Tibial nerve (tissue), 4 donors: ENCODE measurements at regions not wholly inside any gene's neighbourhood (a gene's known extent, or its start where the extent isn't known, plus 50 kb on each side); places are given as distances from the start of the nearest gene placed in this dataset.
"Not testable (repeated sequence)": the region's sequence is repeated elsewhere in the genome, so short reads cannot be mapped to it uniquely, and the experiment has no call there.

ENCODE experiments used
- DNase-seq, 2 donors: peaks; one replicate each; pipeline ENCODE4 v3.0.0-alpha.2; 2019; ENCODE audit warnings: low spot score in 2 of 2
- H3K27ac ChIP-seq, 4 donors: fragments of 200-600 bp; sonication (generic) in 3 of 4; one replicate each; pipeline ENCODE4 v1.5.1; 2017 to 2019; ENCODE audit warnings: mild to moderate bottlenecking in 1 of 4
- H3K27me3 ChIP-seq, 2 donors: fragments of 200-600 bp; sonication (generic) in 1 of 2; one replicate each; pipeline versions ENCODE4 v1.5.1 to v1.6.0; 2017 to 2019
- H3K36me3 ChIP-seq, 3 donors: fragments of 200-600 bp; sonication (generic); one replicate each; pipeline ENCODE4 v1.5.1; 2018 to 2019
- H3K4me1 ChIP-seq, 4 donors: fragments of 200-600 bp; sonication (generic) in 3 of 4; one replicate each; pipeline ENCODE4 v1.5.1; 2017 to 2019
- H3K4me3 ChIP-seq, 4 donors: fragments of 200-600 bp; sonication (generic) in 3 of 4; one replicate each; pipeline ENCODE4 v1.5.1; 2017 to 2019; ENCODE audit warnings: mild to moderate bottlenecking in 1 of 4, moderate library complexity in 1 of 4
- H3K9me3 ChIP-seq, 4 donors: fragments of 200-600 bp; sonication (generic) in 3 of 4; one replicate each; pipeline ENCODE4 v1.5.1; 2017 to 2019
- CTCF ChIP-seq, 5 experiments: fragments of 200-600 bp in 3 of 5; fragments of 450-650 bp in 2 of 5; sonication (generic) in 3 of 5; IDR thresholded peaks; one replicate each; pipeline ENCODE4 v1.5.1; 2016 to 2019; ENCODE audit warnings: antibody characterized with exemption in 5 of 5, mild to moderate bottlenecking in 3 of 5, moderate library complexity in 2 of 5
- EP300 ChIP-seq, 2 donors: sonication (generic); formaldehyde crosslinking; IDR thresholded peaks; one replicate each; pipeline ENCODE4 v1.6.1; 2017; ENCODE audit warnings: antibody characterized with exemption in 2 of 2, mild to moderate bottlenecking in 1 of 2
- POLR2A ChIP-seq, 2 donors: fragments of 450-650 bp; IDR thresholded peaks; one replicate each; pipeline ENCODE4 v1.6.1; 2017; ENCODE audit warnings: antibody characterized with exemption in 2 of 2, mild to moderate bottlenecking in 2 of 2, moderate library complexity in 2 of 2
- WGBS, 2 donors: methylation state at CpG; one replicate each; pipeline ENCODE4 v1.1.5; 2018; 5-methylcytosine and 5-hydroxymethylcytosine counted together

DNA sequence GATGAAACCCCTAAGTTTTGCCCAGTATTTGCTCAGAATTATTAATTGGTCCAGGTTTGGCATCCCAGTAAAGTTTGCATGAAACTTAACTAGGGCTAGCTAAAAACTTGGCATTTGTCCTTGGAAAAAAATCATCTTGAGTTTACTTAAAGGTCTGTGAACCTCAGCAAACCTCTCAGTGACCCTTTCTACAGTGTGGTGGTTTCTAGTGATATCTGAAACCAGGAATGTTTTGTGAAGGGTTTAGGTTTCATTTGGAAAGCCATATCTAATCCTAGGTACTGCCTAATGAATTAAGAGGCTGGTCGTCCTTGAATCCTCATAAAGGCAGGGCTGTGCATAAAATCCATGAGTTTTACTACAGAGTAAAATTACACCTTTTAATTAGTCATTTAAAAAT, 218.5 kb upstream of the ANKRD50 start:
- Histone ChIP-seq H3K4me3 (no peak overlapping the region), H3K36me3 (no peaks in the 10 kb centered on the region), H3K27me3 (no peaks in the 10 kb centered on the region), H3K4me1 (no peaks in the 10 kb centered on the region), H3K9me3 (no peaks in the 10 kb centered on the region), H3K27ac (no peak overlapping the region)
- WGBS, 2 donors = 58 to 65% methylated on average over 1 of the region's 1 CpG
- no peak for DNase-seq
- no peak for TF ChIP-seq EP300 (IDR thresholded peaks at IDR 0.05)
- TF ChIP-seq CTCF (IDR thresholded peaks at IDR 0.05) = no peak
- TF ChIP-seq POLR2A (IDR thresholded peaks at IDR 0.05) = no peak

DNA sequence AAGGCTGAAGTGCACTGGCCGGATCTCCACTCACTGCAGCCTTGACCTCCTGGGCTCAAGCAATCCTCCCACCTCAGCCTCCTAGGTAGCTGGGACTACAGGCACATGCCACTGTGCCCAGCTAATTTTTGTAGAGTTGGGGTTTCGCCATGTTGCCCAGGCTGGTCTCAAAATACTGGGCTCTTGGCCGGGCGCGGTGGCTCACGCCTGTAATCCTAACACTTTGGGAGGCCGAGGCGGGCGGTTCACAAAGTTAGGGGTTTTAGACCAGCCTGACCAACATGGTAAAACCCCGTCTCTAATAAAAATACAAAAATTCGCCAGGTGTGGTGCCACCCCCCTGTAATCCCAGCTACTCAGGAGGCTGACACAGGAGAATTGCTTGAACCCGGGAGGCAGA, 210.2 kb upstream of the ANKRD50 start:
- WGBS, 2 donors = 97 to 98% methylated on average over 12 of the region's 12 CpGs
- H3K27me3 ChIP-seq = not testable (repeated sequence)

DNA sequence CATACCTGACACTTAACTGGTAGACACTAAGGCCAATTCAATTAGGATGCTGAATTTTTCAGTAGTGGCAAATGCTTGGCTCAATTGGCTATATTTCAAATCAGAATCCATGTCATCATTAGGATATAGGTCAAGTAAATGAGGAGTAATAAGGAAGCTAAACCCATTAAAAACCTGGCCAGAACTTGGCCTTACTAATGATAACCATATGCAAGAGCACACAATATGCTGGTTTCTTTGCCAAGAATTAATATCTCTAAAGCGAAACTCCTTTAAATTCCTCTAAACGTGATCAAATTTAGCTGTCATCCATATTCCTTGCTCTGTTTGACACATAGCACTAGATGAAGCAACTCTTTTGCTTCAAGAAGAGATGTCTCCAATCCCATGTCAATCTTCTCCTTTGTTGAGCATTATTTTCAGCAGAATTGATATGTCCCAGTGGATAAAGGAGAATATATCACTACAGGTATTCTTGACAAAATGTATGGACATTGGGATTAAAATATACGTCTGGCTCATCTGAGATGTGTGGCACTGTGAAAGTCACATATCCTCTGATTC, 206.1 kb upstream of the ANKRD50 start:
- H3K9me3 ChIP-seq = peaks cover 0 to 4% (median 0%) of the 10 kb centered on the region in 4 donors
- DNase-seq = no peak
- WGBS, 2 donors = 63 to 78% methylated on average over 3 of the region's 3 CpGs
- H3K27ac ChIP-seq = no peak overlapping the region
- no peak for TF ChIP-seq POLR2A (IDR thresholded peaks at IDR 0.05)
- TF ChIP-seq EP300 (IDR thresholded peaks at IDR 0.05) = no peak
- no peak for TF ChIP-seq CTCF (IDR thresholded peaks at IDR 0.05)
- H3K36me3 ChIP-seq = no peaks in the 10 kb centered on the region
- H3K4me3 ChIP-seq = no peak overlapping the region
- H3K4me1 ChIP-seq = no peaks in the 10 kb centered on the region
- H3K27me3 ChIP-seq = no peaks in the 10 kb centered on the region

More for the DNA sequence above, 210.2 kb upstream of the ANKRD50 start:
- not testable (repeated sequence) for H3K36me3 ChIP-seq, H3K4me3 ChIP-seq, DNase-seq, H3K9me3 ChIP-seq, H3K4me1 ChIP-seq, H3K27ac ChIP-seq

- Histone ChIP-seq H3K4me3 (no peak overlapping the region), H3K27me3 (no peaks in the 10 kb centered on the region), H3K27ac (no peak overlapping the region), H3K36me3 (no peaks in the 10 kb centered on the region), H3K9me3 (peaks cover 0 to 29% (median 6%) of the 10 kb centered on the region in 4 donors), H3K4me1 (no peaks in the 10 kb centered on the region)
- no peak for DNase-seq
- TF ChIP-seq EP300 (IDR thresholded peaks at IDR 0.05) (no peak), POLR2A (IDR thresholded peaks at IDR 0.05) (no peak), CTCF (IDR thresholded peaks at IDR 0.05) (no peak)
- WGBS, 2 donors = 82 to 83% methylated on average over 1 of the region's 1 CpG
Measured at GRCh38 chr4:124915073-124915472, 202.5 kb upstream of the ANKRD50 start.

DNA sequence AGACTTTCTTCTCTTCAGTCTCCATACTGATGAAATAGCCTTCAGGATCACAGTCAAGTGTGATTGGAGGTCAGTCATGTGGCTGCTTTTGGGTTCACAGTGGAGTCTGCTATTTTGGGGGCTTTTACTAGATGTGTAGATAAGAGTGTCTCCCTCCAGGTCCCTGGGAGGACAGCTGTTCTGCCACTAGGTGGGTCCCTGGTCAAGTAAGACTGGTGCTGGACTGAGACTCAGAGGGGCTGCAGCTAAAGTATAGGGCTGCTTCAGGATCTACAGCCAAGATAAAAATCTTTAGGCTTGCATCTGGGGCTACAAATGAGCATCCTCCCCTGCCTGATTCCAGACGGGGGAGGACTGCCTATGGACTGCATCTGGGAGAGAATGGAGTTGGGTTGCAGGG, 200.7 kb upstream of the ANKRD50 start:
- Histone ChIP-seq H3K4me3 (no peak overlapping the region), H3K4me1 (no peaks in the 10 kb centered on the region), H3K36me3 (no peaks in the 10 kb centered on the region), H3K27ac (no peak overlapping the region), H3K9me3 (peaks cover 0 to 29% (median 6%) of the 10 kb centered on the region in 4 donors), H3K27me3 (no peaks in the 10 kb centered on the region)
- 89 to 100% methylated on average over 1 of the region's 1 CpG for WGBS, 2 donors
- no peak for TF ChIP-seq CTCF (IDR thresholded peaks at IDR 0.05)
- TF ChIP-seq POLR2A (IDR thresholded peaks at IDR 0.05) = no peak
- TF ChIP-seq EP300 (IDR thresholded peaks at IDR 0.05) = no peak
- no peak for DNase-seq

DNA sequence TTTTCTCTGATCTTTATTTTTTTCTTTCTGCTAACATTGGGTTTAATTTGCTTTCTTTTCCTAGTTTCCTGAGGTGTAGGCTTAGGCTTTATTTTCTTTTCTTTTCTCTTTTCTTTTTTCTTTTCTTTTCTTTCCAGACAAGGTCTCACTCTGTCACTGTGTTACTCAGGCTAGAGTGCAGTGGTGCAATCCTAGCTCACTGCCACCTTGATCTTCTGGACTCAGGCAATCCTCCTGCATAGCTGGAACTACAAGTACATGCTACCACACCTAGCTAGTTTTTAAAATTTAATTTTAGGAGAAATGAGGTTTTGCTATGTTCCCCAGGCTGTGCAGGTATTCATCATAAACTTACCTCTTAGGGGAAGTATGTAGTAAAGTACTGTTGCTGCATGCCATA, 197.8 kb upstream of the ANKRD50 start:
- no peaks in the 10 kb centered on the region for H3K27me3 ChIP-seq
- no peak overlapping the region for H3K27ac ChIP-seq
- no peaks in the 10 kb centered on the region for H3K4me1 ChIP-seq
- H3K9me3 ChIP-seq = peaks cover 0 to 29% (median 6%) of the 10 kb centered on the region in 4 donors
- no peaks in the 10 kb centered on the region for H3K36me3 ChIP-seq
- no peak for DNase-seq
- no peak for TF ChIP-seq EP300 (IDR thresholded peaks at IDR 0.05)
- no peak for TF ChIP-seq CTCF (IDR thresholded peaks at IDR 0.05)
- no peak for TF ChIP-seq POLR2A (IDR thresholded peaks at IDR 0.05)
- H3K4me3 ChIP-seq = no peak overlapping the region
